Stimulated activated CD8-positive, alpha-beta memory T cell treated with anti-CD3 and anti-CD28 coated beads, Interleukin-12 subunit alpha, Interleukin-12 subunit beta, amount 100 ng/mL, for 4 hours (primary cell): ENCODE measurements at regions not wholly inside any gene's neighbourhood (a gene's known extent, or its start where the extent isn't known, plus 50 kb on each side); places are given as distances from the start of the nearest gene placed in this dataset.

Source experiments
- DNase-seq: peaks from one replicate; pipeline ENCODE4 v3.0.0-alpha.2; 2020; ENCODE audit warnings: low read depth

- DNase-seq = no peak
Observed at GRCh38 chr3:72299823-72300222, 514.9 kb upstream of the PROK2 start.

GRCh38 chr3:72299321-72299802 lies 514.4 kb upstream of the PROK2 start:
- DNase-seq = no peak

DNA sequence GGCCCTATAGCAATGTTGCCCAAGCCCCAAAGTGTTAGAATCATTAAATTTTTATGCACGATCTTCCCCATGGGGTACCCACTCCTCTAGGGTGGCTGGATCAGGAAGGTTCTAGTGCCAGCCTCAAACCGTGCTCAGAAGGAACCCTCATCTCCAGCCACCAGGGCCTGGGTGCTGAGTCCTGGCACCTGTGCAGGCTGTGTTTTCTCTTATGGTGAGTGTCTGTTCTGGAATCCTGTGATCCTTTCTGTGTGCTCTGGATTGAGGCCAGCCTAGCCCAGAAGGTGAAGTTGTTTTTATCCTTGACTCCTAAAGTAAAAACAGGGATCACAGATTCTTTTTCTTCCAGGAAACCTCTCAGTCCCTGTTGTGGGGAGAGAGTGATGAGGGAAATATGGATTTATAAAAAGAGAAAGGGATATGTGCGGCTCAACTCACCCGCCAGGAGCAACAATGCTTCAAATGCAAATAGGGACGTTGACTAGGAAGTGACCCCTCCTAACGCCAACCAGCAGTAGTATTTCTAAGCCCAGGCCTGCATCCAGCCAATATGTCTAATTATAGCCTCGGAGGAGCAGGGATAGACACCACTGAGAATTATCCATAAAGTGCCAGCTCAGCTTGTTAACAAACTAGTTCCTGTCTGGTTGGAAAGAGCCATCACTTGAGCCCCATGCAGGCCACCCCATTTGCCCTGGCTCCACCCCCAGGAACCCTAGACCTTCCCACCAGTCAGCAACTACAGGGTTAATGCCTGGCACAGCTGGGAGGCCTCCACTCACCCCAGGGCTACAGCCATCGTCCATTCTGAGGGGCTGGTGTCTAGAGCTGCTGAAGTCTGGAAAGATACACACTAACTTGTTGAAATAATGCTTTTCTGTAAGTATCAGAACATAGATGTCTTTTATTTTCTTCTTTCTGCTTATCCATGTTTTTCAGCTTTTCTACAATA lies 513.5 kb upstream of the PROK2 start:
- DNase-seq = no peak

GRCh38 chr3:72297481-72297880 lies 512.5 kb upstream of the PROK2 start:
- DNase-seq = no peak

DNA sequence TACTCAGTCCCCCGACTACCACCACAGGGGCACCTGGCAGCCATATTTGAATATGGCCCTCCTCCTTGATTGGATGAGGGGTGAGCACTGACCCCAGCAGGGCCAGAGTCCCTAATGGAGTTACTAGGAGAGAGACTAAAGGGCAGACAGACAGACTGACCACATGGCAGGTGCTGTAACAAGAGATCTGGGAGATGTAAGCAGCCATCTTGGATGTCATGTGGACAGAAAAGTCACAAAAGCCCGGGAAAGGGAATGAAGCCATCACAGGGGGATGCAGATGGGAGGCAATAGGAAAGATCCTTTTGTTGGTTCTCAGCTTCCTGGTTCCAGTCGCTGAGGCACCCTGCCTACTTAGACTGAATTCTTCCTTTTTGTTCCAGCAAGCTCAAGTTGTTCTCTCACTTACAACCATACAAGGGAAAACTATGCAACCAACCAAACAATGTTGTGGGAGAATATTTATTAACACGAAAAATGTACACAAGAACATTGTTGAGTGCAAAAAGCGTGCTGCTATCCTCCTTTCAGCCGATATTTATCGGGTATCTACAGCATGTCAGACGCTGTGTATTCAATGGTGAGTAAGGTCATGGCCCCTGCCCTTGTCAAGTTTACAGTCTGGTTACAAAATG lies 511.6 kb upstream of the PROK2 start:
- no peak for DNase-seq

GRCh38 chr3:72295962-72296450 lies 511.1 kb upstream of the PROK2 start:
- no peak for DNase-seq

DNA sequence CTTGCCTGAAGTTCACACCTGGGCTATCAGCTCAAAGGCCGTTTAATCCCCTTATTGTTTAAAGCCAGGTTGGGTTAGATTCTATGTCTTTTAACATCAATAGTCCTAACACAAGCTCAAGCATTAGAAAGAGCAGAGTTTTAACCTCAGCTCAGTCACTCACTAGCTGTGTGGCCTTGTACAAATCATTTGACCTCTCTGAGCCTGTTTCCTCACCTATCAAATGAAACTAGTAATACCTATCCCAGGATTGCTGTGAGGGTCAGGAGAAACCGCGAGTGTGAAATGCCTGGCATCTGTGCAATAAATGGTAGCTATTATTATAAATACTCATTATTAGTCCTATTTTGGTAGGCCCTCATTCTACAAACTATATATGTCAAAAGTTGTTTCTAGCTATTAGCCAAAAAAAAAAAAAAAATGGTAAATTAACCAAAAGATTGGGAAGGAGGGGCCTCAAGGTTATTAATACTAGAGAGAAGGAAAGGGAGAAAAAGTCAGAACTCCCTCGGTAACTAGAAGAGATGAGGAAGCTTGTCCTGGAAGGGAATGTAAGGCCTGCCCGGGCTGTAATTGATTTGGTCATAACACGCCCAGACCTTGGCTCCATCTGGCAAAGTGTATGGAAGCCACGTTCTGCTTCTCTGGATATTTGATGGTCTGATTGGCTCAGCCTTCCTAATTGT lies 510.5 kb upstream of the PROK2 start:
- DNase-seq = no peak

GRCh38 chr3:72290859-72291638 lies 506.1 kb upstream of the PROK2 start:
- DNase-seq = no peak

GRCh38 chr3:72289692-72290071 lies 504.7 kb upstream of the PROK2 start:
- DNase-seq = no peak

- no peak for DNase-seq
Observed at GRCh38 chr3:72288955-72289691, 504.2 kb upstream of the PROK2 start.

GRCh38 chr3:72287956-72288355 lies 503.0 kb upstream of the PROK2 start:
- DNase-seq = no peak

DNA sequence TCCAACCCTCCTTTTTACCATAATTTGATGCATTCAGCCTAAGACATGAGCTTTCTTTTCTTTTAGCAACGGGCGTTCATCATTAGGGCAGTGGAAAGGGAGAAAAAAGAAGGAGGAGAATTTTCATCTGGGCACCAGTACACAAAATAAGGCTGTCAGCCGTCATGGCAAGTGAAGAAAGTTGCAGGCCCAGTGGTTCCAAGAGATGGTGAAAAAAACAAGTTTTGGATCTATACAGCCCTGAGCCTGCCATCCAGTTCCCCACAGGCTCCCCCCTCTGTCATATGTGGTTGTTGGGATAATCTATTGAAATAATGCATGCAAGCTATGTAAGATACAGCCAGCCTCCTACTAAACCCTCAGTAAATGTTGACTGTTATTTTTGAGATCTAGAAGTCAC lies 500.6 kb upstream of the PROK2 start:
- no peak for DNase-seq

DNA sequence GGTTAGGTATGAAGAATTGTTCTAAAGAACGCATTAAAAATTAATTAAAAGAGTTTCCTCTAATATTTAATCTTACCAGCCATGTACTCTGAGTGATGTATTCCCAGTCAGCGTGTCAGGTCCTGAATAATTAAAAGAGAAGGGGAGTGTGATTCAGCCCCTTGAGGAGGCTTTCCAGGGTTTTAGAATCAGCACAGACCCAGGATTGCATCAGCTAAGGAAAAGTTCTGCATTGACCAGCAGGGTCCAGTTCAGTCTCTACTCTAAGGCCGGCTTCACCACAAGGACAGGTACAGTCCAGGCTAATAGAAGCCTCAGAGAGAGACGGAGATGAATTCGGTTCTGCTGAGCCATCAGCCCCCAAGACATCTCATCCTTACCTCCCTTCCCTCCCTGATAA lies 499.5 kb upstream of the PROK2 start:
- DNase-seq = no peak

DNA sequence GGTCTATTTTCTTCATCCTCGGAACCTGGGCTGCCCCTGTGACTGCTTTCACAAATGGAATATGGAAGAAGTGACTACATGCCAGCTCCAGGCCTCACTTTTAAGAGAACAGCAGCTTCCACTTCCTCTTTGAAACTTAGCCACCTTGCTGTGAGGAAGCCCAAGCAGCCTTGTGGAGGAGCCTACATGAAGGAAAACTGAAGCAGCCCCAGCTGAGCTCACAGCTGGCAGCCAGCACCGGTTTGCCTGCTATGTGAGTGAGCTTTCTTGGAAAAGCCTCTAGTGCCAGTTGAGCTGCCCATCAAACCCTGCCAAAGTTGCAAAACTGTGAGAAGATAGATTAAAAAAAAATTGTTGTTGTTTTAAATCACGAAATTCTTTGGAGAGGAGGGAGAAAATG lies 498.0 kb upstream of the PROK2 start:
- no peak for DNase-seq

GRCh38 chr3:72281551-72281950 lies 496.6 kb upstream of the PROK2 start:
- DNase-seq = no peak

DNA sequence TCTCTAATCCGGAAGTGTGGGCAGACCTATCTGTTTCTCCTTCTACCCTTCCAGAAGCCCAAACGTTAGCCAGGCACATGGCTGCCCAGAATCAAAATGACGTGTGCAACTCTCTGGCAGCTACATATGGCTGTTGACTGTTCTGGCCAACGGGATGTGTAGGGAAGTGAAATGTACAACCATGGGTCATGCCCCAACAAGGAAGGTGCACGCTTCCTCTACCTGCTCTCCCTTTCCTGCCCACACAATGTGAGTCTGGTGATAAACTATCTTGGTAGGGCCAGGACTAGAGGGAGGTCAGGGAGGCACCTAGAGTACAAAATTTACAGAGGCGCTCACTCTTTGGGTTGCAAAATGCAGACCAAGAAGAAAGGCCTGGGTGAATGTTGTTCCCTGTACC lies 495.9 kb upstream of the PROK2 start:
- no peak for DNase-seq

- no peak for DNase-seq
Observed at GRCh38 chr3:72279631-72280041, 494.7 kb upstream of the PROK2 start.

DNA sequence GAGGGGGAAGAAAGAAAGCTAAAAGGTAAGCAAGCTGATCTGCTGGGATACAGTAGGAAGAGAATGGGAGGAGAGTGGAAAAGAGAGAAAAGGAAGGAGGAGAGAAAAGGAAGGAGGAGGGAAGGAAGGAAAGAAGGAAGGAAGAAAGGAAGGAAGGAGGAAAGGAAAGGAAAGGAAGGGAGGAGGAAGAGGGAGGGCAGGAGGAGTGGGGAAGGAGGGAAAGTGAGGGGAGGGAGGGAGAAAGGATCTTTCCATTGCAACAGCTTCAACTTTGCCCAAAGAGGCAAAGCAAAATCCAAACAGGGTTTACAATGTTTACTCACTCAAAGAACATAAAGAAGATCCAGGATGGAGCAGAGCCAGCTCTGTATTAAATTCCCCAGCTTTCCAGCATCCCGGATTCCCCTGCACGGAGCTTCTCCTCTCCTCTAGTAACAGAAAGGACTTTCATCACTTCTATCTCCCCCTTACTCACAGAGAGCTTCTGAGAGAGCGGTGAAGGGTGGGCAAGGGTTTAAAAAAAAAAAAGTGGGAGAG lies 494.2 kb upstream of the PROK2 start:
- no peak for DNase-seq

DNA sequence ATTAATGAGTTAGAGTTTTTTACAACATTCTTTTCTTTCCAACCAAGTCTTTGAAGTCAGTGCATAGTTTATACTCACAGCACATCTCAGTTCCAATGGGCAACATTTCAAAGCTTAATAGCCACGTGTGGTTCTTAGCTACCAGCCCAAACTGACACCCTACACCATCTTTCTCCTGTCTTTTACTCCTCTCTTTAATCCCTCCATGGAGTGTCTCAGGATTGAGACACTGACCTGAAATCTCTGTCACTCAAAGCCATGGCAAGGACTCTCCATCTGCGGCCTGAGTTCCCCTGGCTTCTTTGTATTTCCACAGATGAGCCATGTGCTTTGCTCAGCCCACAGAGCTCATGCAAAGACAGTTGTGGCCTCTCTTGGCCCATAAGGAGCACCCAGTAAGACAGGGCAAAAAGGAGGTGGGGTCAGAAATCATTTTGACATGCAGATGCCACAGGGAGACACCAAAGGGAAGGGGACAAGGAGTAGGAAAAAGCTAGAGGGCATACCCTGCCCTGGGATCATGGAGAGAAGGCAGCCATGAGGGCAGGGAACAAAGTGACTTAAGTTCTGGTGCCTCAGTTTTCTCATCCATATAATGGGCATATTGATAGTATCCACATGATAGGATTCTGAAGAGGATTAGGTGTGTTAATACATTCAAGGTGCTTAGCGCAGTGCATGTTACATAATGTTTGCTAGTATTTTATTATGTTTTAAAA lies 493.6 kb upstream of the PROK2 start:
- DNase-seq = no peak

DNA sequence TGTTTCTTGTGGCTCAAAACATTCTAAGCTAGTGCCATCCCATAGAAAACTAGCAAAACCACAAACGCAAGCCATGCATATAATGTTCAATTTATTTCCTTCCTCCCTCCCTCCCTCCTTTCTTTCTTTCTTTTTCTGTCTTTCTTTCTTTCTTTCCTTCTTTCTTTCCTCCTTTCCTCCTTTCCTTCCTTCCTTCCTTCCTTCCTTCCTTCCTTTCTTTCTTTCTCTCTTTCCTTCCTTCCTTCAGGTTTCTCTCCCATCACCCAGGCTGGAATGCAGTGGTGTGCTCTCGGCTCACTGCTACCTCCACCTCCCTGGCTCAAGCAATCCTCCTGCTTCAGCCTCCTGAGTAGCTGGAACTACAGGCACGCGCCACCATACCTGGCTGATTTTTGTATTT lies 492.8 kb upstream of the PROK2 start:
- DNase-seq = no peak
